ENCODE measurements at regions not wholly inside any gene's neighbourhood (a gene's known extent, or its start where the extent isn't known, plus 50 kb on each side); places are given as distances from the start of the nearest gene placed in this dataset.

DNA sequence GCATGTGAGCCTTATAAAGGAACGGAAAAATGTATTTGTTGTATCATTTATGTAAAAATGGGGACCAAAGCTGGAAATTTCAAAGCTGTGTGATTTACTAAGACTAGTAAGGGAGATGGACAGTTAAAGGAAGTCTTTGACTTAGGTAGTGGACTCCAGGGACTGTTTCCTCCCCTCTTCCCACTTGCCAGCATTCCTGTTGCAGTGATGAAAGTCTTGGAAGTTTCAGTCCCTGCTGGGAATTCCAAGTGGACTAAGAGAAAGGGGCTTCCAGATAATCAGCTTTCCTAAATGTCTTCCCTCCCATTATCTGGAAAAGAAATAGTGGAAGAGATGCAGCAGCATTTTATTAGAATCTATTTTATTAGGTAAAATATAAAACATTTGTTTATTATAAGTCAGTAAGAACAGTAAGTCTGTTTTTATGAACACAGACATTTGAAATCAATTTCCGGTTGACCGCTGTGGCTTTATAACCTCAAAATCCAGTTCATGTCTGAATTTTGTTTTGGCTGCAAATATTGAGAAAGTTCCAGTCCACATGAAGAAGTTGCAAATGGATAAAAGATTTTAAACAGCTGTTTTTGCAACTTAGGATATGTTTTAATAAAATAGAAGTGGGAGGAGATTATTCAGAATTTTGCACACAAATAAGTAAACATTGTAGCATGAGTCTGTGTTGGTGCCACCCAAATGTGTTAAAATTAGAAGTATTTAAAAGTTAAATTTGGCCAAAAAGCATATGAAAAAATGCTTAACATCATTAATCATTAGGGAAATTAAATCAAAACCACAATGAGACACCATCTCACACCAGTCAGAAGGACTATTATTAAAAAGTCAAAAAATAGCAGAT is 141.8 kb downstream of the IL20RB start:
- H3K4me1 ChIP-seq (ENCODE audit: control insufficient read depth, insufficient read depth, low read length): no peaks in the 10 kb centered on the region
- no peak for DNase-seq
- H3K56ac ChIP-seq (ENCODE audit: extremely low read depth, insufficient read depth, low read length): no peak overlapping the region
- H3K9me1 ChIP-seq (ENCODE audit: insufficient read depth, low read length): no peaks in the 10 kb centered on the region
- no peak overlapping the region for H3K14ac ChIP-seq (replicated peaks; ENCODE audit: low read depth, low read length)
- no peak overlapping the region for H3K18ac ChIP-seq (ENCODE audit: low read depth, low read length)
- H3K9me3 ChIP-seq (ENCODE audit: control insufficient read depth, insufficient read depth, low read length): no peaks in the 10 kb centered on the region
- no peak overlapping the region for H2AK5ac ChIP-seq (ENCODE audit: low read depth, low read length)
- no peaks in the 10 kb centered on the region for H4K20me1 ChIP-seq (ENCODE audit: insufficient read depth, low read length)
- H3K23ac ChIP-seq (ENCODE audit: low read depth, low read length): no peak overlapping the region
- no peak overlapping the region for H4K91ac ChIP-seq (ENCODE audit: insufficient read depth, low read depth, low read length)
- no peak for TF ChIP-seq SMC3 (IDR thresholded peaks at IDR 0.05; ENCODE audit: low read depth, low read length)
- no peak overlapping the region for H3K9ac ChIP-seq (ENCODE audit: low read depth, low read length)
- H3K4ac ChIP-seq (ENCODE audit: low read depth, low read length): no peak overlapping the region
- no peak overlapping the region for H3K27ac ChIP-seq (ENCODE audit: insufficient read depth, low read length)
- ChIA-PET CTCF (interaction anchor here (1.2 kb wide), 1 partner anchor 10 kb away, joined by 3 read pairs; no protein-coding TSS in a partner anchor), POLR2A (ENCODE audit: unreplicated experiment) (no interaction called here)
- dilution Hi-C loops (cut with HindIII; ENCODE audit: low sequenced_read_pairs, unreplicated experiment) (no loop called here), intact Hi-C loops (cut with micrococcal nuclease) (no loop called here), in situ Hi-C loops (cut with MboI; ENCODE audit: low sequenced_read_pairs) (loop anchor here (10.0 kb wide), 1 partner anchor 845 kb away; no protein-coding TSS in a partner anchor)
- H2BK120ac ChIP-seq (ENCODE audit: low read depth, low read length): no peak overlapping the region
- no peaks in the 10 kb centered on the region for H3K36me3 ChIP-seq (ENCODE audit: control insufficient read depth, insufficient read depth, low read length)
- no peak overlapping the region for H2BK20ac ChIP-seq (ENCODE audit: low read depth, low read length)
- no peak overlapping the region for H2AFZ ChIP-seq (replicated peaks; ENCODE audit: low read length, poor library complexity)
- no peak overlapping the region for H3K4me3 ChIP-seq (ENCODE audit: insufficient read depth, low read depth, low read length)
- H2AK9ac ChIP-seq (replicated peaks; ENCODE audit: low read depth, low read length, poor library complexity): no peak overlapping the region
- H4K8ac ChIP-seq (ENCODE audit: low read depth in 2 of 2, low read length in 2 of 2): no peak overlapping the region
- no peak overlapping the region for H3K4me2 ChIP-seq (ENCODE audit: low read depth, low read length)
- no peak overlapping the region for H2BK15ac ChIP-seq (ENCODE audit: low read depth, low read length)
- BruUV-seq (replicated peaks): no TSS peak
- H4K5ac ChIP-seq (ENCODE audit: low read depth, low read length): no peak overlapping the region
- no peak for ATAC-seq (ENCODE audit: low read depth)
- peaks cover 2% of the 10 kb centered on the region for H3K27me3 ChIP-seq (ENCODE audit: control insufficient read depth, insufficient read depth, low read length)
- no CpG with 5 or more reads among the region's 3 CpGs for WGBS, 2 experiments (ENCODE audit: extremely low coverage in 2 of 2, insufficient read length in 1 of 2)
- no peaks in the 10 kb centered on the region for H3K79me1 ChIP-seq (ENCODE audit: low read depth in 1 of 2, low read length in 2 of 2)
- no peak overlapping the region for H2BK5ac ChIP-seq (ENCODE audit: low read depth, low read length, poor library complexity, severe bottlenecking)
